T-helper 2 cell (primary cell): ENCODE measurements at regions not wholly inside any gene's neighbourhood (a gene's known extent, or its start where the extent isn't known, plus 50 kb on each side); places are given as distances from the start of the nearest gene placed in this dataset.
"Not testable (repeated sequence)": the region's sequence is repeated elsewhere in the genome, so short reads cannot be mapped to it uniquely, and the experiment has no call there.

Experiments used
- DNase-seq, 5 experiments: peaks; one replicate each; pipeline versions ENCODE4 v3.0.0 to v3.0.0-alpha.2; 2012 to 2022

DNA sequence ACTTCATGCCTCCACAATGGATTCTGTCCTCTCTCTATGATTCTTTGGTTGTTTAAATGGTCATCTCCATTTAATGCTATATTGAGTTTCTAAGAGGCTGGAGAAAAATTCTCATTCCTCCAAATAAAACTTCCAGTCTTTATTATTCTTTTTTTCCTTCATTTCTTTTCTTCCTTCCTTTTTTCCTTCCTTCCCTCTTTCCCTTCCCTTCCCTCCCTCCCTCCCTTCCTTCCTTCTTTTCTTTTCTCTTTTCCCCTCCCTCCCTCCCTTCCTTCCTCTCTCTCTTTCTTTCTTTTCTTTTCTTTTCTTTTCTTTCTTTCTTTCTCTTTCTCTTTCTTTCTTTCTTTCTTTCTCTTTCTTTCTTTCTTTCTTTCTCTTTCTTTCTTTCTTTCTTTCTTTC lies 386.1 kb upstream of the PROX1 start:
- DNase-seq = not testable (repeated sequence)

GRCh38 chr1:213602796-213603486 lies 384.8 kb upstream of the PROX1 start:
- no peak for DNase-seq

GRCh38 chr1:213604477-213604876 lies 383.3 kb upstream of the PROX1 start:
- no peak for DNase-seq

GRCh38 chr1:213605732-213606131 lies 382.0 kb upstream of the PROX1 start:
- DNase-seq = no peak

GRCh38 chr1:213606252-213606820 lies 381.4 kb upstream of the PROX1 start:
- no peak for DNase-seq

- DNase-seq = no peak
Measured at GRCh38 chr1:213613549-213613948, 374.2 kb upstream of the PROX1 start.

GRCh38 chr1:213615226-213615916 lies 372.4 kb upstream of the PROX1 start:
- no peak for DNase-seq

DNA sequence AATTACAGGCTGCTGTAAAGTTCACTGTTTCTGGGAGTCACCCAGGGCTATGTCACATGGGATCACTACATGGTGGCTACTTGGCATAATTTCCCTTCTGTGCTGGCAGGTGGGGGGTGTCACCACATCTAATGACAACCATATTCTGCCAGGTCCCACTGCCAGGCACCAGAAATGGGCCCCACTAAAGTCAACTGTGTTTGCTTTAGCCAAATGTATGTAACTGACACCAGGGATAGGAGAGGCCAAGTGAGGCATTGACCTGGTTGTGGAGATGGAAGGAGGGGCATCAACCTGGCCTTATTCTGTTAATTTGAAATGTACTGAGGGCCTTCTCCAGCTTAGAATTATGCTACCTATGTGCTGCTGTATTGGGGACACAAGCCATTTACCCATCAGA lies 370.6 kb upstream of the PROX1 start:
- no peak for DNase-seq

DNA sequence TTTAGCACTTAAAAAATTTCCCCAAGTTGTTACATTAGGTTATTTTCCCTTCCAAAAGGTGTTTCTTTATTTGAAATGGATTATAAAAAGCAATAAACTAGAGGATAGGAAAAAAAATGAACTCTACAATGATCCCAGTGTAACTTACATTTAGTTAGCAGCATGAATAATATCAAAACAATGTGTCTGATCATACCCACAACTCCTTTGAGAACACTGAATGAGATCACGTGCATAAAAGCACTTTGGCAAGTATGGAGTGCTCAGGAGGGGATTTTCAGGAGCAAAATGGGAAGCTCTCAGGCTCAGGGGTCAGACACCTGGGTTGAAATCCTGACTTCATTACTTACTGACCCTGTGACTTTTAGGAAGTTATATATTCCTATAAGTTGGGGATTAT lies 369.7 kb upstream of the PROX1 start:
- no peak for DNase-seq

DNA sequence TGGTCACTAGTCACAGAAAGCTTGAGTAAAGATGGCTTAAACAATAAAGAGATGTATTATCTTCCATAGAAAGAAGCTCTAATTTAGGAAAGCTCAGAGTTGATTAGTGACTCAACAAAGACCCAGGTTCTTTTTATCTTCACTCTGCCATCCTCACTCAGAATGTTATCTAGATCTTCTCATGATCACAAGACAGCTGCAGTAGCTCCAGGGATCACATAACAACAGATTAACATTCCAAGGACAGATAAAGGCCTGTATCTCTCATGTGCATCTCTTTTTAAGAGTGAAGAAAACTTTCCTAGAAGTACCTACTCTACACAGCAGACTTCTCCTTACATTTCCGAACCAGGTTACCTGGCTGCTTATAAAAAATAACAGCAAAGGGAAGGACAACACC lies 368.7 kb upstream of the PROX1 start:
- no peak for DNase-seq

GRCh38 chr1:213621077-213621476 lies 366.7 kb upstream of the PROX1 start:
- no peak for DNase-seq

DNA sequence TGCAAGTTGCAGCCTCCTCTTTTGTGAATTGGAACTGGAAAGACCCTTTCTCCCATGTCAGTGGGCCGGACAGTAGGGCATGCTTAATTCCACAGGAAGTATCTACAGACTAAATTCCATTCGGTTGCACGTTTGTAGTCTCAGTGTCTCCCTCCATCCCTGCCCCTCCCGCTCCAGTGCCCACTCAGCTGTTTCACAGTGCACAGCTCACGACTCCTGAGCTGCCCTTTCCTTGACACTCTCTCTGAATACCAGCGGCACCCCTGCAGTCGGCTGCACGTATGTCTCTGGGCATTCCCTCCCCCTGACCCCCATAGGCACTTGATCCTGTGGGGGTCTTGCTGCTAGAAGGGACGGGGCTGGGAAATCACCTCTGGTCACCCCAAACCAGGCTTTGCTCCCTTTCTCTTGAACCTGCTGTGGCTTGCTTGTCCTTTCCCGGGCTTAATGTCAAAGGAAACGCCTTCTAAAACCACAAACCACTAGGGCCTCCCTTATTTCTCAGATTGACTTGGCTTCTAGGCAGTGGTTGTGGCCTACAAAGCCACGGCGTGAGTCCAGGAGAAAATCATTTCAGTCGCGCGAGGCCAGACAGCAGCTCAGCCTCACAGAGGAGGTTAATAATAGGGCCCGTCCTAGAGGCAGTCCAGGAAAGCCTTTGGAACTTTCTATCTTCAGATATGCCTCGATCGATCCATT lies 365.3 kb upstream of the PROX1 start:
- DNase-seq = peak in 1 of 5 experiments; percentile 69

GRCh38 chr1:213623064-213623581 lies 364.6 kb upstream of the PROX1 start:
- peak in 1 of 5 experiments; percentile 38 for DNase-seq

- no peak for DNase-seq
Measured at GRCh38 chr1:213623862-213624261, 363.9 kb upstream of the PROX1 start.

- DNase-seq = not testable (repeated sequence)
Measured at GRCh38 chr1:213636778-213637177, 351.0 kb upstream of the PROX1 start.

DNA sequence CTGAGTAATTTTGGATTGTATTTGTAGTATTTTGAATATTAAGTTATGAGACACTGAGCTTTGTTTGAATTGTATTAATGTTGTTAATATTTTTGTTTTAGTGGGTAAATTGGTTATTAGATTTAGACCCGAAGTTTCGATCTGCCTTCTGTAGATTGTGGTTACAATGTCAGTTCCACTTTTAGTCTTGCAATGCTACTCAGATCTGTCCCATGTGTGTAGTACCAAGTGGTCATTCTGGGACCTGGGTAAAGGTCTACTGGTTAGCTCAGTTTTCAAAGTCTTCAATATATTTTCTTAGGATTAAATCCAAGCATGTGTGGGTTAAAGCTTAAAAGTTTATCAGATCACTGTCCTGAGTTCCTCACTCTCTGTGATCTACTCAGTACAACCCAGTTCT lies 346.5 kb upstream of the PROX1 start:
- DNase-seq = no peak

GRCh38 chr1:213643360-213643759 lies 344.4 kb upstream of the PROX1 start:
- DNase-seq = no peak

DNA sequence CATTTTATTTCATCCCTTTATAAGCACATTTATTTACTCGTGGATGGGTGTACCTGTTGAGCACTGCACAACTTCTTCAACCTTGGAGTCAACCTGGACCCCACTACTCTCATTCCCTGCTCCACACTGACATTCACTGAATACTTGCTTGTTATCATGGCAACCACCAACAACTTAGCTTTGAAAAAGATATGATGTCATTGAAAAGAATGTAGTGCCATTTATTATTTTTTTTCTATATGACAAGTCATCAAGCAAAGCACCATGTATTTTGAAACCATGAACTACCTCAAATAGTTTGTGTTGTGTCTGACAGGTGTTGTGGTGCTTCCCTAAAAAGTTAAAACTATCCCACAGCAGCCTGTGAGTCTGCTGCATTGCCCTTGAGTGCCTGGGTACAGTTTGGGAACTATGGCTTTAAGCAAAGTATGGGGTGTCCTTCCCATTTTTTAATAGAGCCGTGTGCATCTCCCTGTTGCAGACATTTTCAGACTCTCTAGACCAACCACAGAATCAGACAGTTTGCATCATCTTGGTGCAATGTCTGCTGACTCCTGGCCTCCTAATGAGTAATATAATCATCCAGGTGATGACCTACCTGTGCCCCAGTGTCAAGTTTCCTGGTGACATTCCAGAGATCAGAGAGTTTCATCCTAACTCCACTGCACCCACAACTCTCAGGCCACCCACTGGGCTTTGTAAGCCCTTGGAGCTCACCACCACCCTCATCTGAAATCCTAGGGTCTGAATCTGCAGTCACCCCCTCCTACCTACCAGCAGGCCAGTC lies 339.7 kb upstream of the PROX1 start:
- no peak for DNase-seq

DNA sequence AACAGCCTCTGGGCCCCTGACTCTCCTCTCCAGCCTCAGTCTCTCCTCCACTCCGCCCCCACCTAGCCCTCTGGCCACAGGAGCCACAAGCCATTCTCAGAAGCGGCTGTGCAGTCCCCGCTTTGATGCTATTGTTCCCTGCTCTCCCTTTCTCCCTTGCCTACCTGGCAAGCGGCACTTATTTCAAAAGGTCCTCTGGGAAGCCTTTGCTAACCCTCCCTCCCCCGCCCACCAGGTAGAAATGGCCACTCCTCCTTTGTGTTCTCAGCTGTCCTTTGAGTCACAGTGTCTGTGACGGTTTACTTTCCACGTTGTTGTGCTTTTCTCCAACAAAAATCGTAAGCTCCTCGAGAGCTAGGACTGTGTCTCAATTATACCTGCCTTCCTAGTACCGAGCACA lies 338.4 kb upstream of the PROX1 start:
- no peak for DNase-seq

- no peak for DNase-seq
Measured at GRCh38 chr1:213650603-213651002, 337.2 kb upstream of the PROX1 start.

DNA sequence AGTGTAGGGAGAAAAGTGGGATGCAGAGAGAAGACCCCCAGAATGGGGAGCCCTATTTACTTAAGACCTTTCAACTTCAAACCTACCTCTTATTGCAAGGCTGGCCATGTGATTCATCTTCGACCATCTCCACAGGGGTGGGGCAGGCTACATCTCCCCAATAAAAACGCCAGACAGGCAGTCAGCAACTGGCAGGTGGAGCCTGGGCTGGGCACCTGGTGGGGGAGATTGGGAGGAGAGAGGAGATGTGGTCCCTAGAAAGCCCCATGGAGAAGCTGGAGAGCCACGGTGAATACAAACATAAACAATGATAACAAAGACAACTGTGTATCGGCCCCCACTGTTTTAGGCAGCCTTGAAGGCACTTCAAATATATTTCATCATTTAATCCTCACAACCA lies 336.7 kb upstream of the PROX1 start:
- DNase-seq = no peak

GRCh38 chr1:213652109-213652508 lies 335.7 kb upstream of the PROX1 start:
- no peak for DNase-seq

GRCh38 chr1:213656039-213656438 lies 331.7 kb upstream of the PROX1 start:
- DNase-seq = no peak
